CD14-positive monocyte (primary cell): ENCODE measurements at regions not wholly inside any gene's neighbourhood (a gene's known extent, or its start where the extent isn't known, plus 50 kb on each side); places are given as distances from the start of the nearest gene placed in this dataset.

Experiments used
- DNase-seq, 3 donors: peaks; one replicate each; pipeline ENCODE4 v3.0.0-alpha.2; 2011 to 2022
- H2AFZ ChIP-seq: 2 replicates; pipeline ENCODE4 v1.6.0; 2012; ENCODE audit warnings: mild to moderate bottlenecking, low read depth, low read length, inconsistent platforms; ENCODE audit not compliant: insufficient read depth, poor library complexity, severe bottlenecking
- H3K27ac ChIP-seq, 2 donors: 1 replicate in 1 of 2; 2 replicates in 1 of 2; pipeline ENCODE4 v1.5.1; 2012 to 2013; ENCODE audit warnings: low read length in 2 of 2, control low read depth in 1 of 2, inconsistent platforms in 1 of 2, low read depth in 1 of 2, mild to moderate bottlenecking in 1 of 2
- H3K27me3 ChIP-seq, 2 donors: one replicate each; pipeline versions ENCODE4 v1.6.0 to v1.6.1; 2011 to 2013; ENCODE audit warnings: low read length in 2 of 2; ENCODE audit not compliant: control insufficient read depth in 2 of 2, insufficient read depth in 2 of 2
- H3K36me3 ChIP-seq, 2 donors: replicated peaks in 1 of 2; 1 replicate in 1 of 2; 2 replicates in 1 of 2; pipeline versions ENCODE4 v1.5.1 to v1.6.1; 2012 to 2013; ENCODE audit warnings: low read length in 2 of 2, control low read depth in 1 of 2, inconsistent platforms in 1 of 2, mild to moderate bottlenecking in 1 of 2; ENCODE audit not compliant: insufficient read depth in 2 of 2, control insufficient read depth in 1 of 2
- H3K4me1 ChIP-seq, 2 donors: 1 replicate in 1 of 2; 2 replicates in 1 of 2; pipeline versions ENCODE4 v1.5.1 to v1.6.1; 2012 to 2013; ENCODE audit warnings: low read length in 2 of 2, control low read depth in 1 of 2, inconsistent platforms in 1 of 2, mild to moderate bottlenecking in 1 of 2, moderate library complexity in 1 of 2; ENCODE audit not compliant: insufficient read depth in 2 of 2, control insufficient read depth in 1 of 2
- H3K4me2 ChIP-seq: replicated peaks from 2 replicates; pipeline ENCODE3; 2012; ENCODE audit warnings: low read length, moderate library complexity, mild to moderate bottlenecking; ENCODE audit not compliant: poor library complexity, severe bottlenecking; ENCODE audit errors: extremely low read depth
- H3K4me3 ChIP-seq, 3 experiments: fragments of 200-600 bp in 1 of 3; sonication (generic) in 1 of 3; replicated peaks in 1 of 3; 1 replicate in 2 of 3; 2 replicates in 1 of 3; pipeline ENCODE4 v1.5.1; 2011 to 2013; ENCODE audit warnings: low read length in 3 of 3, mild to moderate bottlenecking in 3 of 3, control low read depth in 2 of 3, low read depth in 2 of 3, inconsistent platforms in 1 of 3, moderate library complexity in 1 of 3
- H3K79me2 ChIP-seq: 2 replicates; pipeline ENCODE4 v1.6.0; 2012; ENCODE audit warnings: mild to moderate bottlenecking, control low read depth, inconsistent platforms, low read length, moderate library complexity; ENCODE audit not compliant: insufficient read depth
- H3K9ac ChIP-seq: 2 replicates; pipeline ENCODE4 v1.6.0; 2017; ENCODE audit warnings: low read length, mild to moderate bottlenecking; ENCODE audit not compliant: insufficient read depth, poor library complexity, severe bottlenecking
- H3K9me3 ChIP-seq, 2 donors: replicated peaks in 1 of 2; 1 replicate in 1 of 2; 2 replicates in 1 of 2; pipeline versions ENCODE4 v1.5.1 to v1.6.1; 2012 to 2013; ENCODE audit warnings: low read length in 2 of 2, control low read depth in 1 of 2; ENCODE audit not compliant: control insufficient read depth in 1 of 2, insufficient read depth in 1 of 2
- H4K20me1 ChIP-seq: 2 replicates; pipeline ENCODE4 v1.6.0; 2012; ENCODE audit warnings: mild to moderate bottlenecking, low read length, control low read depth, moderate library complexity; ENCODE audit not compliant: insufficient read depth
- H3K27ac Mint-ChIP-seq, 7 donors: one replicate each; pipeline ENCODE4 v1.8.0; 2020; ENCODE audit warnings: mild to moderate bottlenecking in 7 of 7, mixed read lengths in 7 of 7, moderate library complexity in 6 of 7, inconsistent platforms in 2 of 7
- H3K27me3 Mint-ChIP-seq, 3 donors: one replicate each; pipeline ENCODE4 v1.8.0; 2021 to 2022; ENCODE audit warnings: low read depth in 3 of 3, mild to moderate bottlenecking in 3 of 3, mixed read lengths in 3 of 3, moderate library complexity in 3 of 3, inconsistent platforms in 1 of 3
- H3K36me3 Mint-ChIP-seq, 2 donors: one replicate each; pipeline ENCODE4 v1.8.0; 2020; ENCODE audit warnings: mixed read lengths in 2 of 2, inconsistent platforms in 1 of 2, mild to moderate bottlenecking in 1 of 2
- H3K4me1 Mint-ChIP-seq: one replicate; pipeline ENCODE4 v1.8.0; 2020; ENCODE audit warnings: mild to moderate bottlenecking, mixed read lengths
- H3K4me3 Mint-ChIP-seq, 2 donors: one replicate each; pipeline ENCODE4 v1.8.0; 2020; ENCODE audit warnings: mild to moderate bottlenecking in 2 of 2, mixed read lengths in 2 of 2, moderate library complexity in 1 of 2
- H3K9me3 Mint-ChIP-seq, 7 donors: one replicate each; pipeline ENCODE4 v1.8.0; 2020 to 2022; ENCODE audit warnings: mixed read lengths in 7 of 7, mild to moderate bottlenecking in 6 of 7, moderate library complexity in 6 of 7, inconsistent platforms in 2 of 7
- WGBS: methylation state at CpG from one replicate; pipeline ENCODE4 v1.1.5; 2013; ENCODE audit warnings: missing lambda C conversion rate; ENCODE audit not compliant: insufficient coverage; 5-methylcytosine and 5-hydroxymethylcytosine counted together
- intact Hi-C, 2 donors: fragments of 100-400 bp; cut with micrococcal nuclease; formaldehyde crosslinking; loops; one replicate each; pipeline versions ENCODE4 v1.15.0 to v1.15.1; 2023
- TF ChIP-seq, protein P1 (sequence below): fragments of 200-600 bp; IDR thresholded peaks from one replicate; pipeline ENCODE4 v1.8.0; 2022; ENCODE audit warnings: antibody characterized with exemption, mild to moderate bottlenecking

DNA sequence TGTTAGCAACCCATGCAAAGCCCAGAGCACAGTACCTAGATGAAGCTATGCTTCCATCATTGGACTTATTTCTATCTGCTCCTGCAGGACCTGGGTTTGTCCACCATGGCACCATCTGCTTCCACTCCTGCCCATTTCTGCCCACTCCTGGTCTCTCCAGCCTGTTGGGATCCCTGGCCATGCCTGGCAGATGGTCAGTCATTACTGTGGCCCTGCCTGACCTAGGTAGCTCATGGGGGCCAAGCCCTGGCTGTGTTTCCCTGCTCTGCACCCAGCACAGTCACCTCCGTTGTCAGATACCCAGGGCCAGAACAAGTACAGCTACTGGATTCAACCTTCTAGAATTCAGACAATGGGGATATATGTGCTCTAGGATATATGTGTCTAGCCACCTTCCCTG lies 185.8 kb upstream of the TLE3 start:
- Mint-ChIP-seq H3K36me3 (no peaks in the 10 kb centered on the region), H3K4me1 (peaks cover 11% of the 10 kb centered on the region), H3K9me3 (no peaks in the 10 kb centered on the region), H3K27ac (no peak overlapping the region), H3K27me3 (peaks cover 3 to 6% (median 6%) of the 10 kb centered on the region in 3 donors), H3K4me3 (no peak overlapping the region)
- Histone ChIP-seq H3K9me3 (no peaks in the 10 kb centered on the region), H4K20me1 (no peaks in the 10 kb centered on the region), H2AFZ (no peak overlapping the region), H3K4me3 (no peak overlapping the region), H3K36me3 (no peaks in the 10 kb centered on the region), H3K4me1 (peaks cover 0 to 8% of the 10 kb centered on the region in 2 donors), H3K4me2 (no peak overlapping the region), H3K79me2 (no peaks in the 10 kb centered on the region), H3K9ac (no peak overlapping the region), H3K27me3 (no peaks in the 10 kb centered on the region), H3K27ac (no peak overlapping the region)
- intact Hi-C loops, result no loop called here
- DNase-seq, result no peak
- TF ChIP-seq, protein P1, sequence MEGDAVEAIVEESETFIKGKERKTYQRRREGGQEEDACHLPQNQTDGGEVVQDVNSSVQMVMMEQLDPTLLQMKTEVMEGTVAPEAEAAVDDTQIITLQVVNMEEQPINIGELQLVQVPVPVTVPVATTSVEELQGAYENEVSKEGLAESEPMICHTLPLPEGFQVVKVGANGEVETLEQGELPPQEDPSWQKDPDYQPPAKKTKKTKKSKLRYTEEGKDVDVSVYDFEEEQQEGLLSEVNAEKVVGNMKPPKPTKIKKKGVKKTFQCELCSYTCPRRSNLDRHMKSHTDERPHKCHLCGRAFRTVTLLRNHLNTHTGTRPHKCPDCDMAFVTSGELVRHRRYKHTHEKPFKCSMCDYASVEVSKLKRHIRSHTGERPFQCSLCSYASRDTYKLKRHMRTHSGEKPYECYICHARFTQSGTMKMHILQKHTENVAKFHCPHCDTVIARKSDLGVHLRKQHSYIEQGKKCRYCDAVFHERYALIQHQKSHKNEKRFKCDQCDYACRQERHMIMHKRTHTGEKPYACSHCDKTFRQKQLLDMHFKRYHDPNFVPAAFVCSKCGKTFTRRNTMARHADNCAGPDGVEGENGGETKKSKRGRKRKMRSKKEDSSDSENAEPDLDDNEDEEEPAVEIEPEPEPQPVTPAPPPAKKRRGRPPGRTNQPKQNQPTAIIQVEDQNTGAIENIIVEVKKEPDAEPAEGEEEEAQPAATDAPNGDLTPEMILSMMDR, result no peak
- no CpG with 5 or more reads among the region's 1 CpG for WGBS

DNA sequence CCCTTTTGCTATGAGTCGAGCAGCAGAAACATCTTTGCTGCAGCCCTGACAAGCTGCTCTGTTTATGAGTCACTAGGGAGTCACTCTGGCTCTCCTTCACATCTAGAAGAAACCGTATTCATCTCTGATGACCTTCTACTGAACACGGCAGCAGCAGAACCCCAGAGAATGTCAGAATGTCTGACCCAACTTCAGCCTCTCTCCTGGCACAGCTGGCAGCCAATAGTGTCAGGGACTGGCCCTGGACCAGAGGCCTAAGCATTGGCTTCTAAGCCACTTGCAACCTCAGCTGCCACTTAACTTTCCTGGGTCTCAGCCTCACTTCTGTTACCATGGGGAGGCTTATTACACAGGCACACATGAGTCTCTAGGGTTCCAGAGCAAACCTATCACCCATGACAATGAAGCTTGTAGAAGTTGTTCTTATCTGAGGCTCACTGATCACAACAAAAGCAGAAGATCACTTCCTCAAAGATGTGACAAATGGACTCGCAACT lies 184.1 kb upstream of the TLE3 start:
- Histone ChIP-seq H3K9ac (no peak overlapping the region), H3K27me3 (no peaks in the 10 kb centered on the region), H3K4me3 (no peak overlapping the region), H2AFZ (no peak overlapping the region), H3K4me1 (peaks cover 0 to 8% of the 10 kb centered on the region in 2 donors), H3K4me2 (no peak overlapping the region), H3K9me3 (no peaks in the 10 kb centered on the region), H3K79me2 (no peaks in the 10 kb centered on the region), H3K36me3 (no peaks in the 10 kb centered on the region), H4K20me1 (no peaks in the 10 kb centered on the region), H3K27ac (no peak overlapping the region)
- H3K4me1 Mint-ChIP-seq, result peaks cover 11% of the 10 kb centered on the region
- no peaks in the 10 kb centered on the region for H3K9me3 Mint-ChIP-seq
- H3K27me3 Mint-ChIP-seq, result peaks cover 3 to 11% (median 4%) of the 10 kb centered on the region in 3 donors
- peak in 2 of 3 donors; percentile 41 to 49 for DNase-seq
- TF ChIP-seq, protein P1, result no peak
- WGBS, result 100% methylated on average over 3 of the region's 4 CpGs
- H3K36me3 Mint-ChIP-seq, result no peaks in the 10 kb centered on the region
- intact Hi-C loops, result no loop called here
- H3K4me3 Mint-ChIP-seq, result no peak overlapping the region
- H3K27ac Mint-ChIP-seq, result peak overlapping the region in 2 of 7 donors; percentile 21 to 83
